NK-92 treated with Interleukin-12 subunit alpha and Interleukin-12 subunit beta, amount 100 ng/mL, for 24 hours (cell line): ENCODE measurements at regions not wholly inside any gene's neighbourhood (a gene's known extent, or its start where the extent isn't known, plus 50 kb on each side); places are given as distances from the start of the nearest gene placed in this dataset.

Experiments used
- DNase-seq: peaks from one replicate; lab custom pipeline; 2025; lab: John Stamatoyannopoulos, UW

- no peak for DNase-seq
These were observed 58.3 kb downstream of the CXCL12 start for GRCh38 chr10:44326474-44327030.

GRCh38 chr10:44325596-44326307 is 59.1 kb downstream of the CXCL12 start:
- no peak for DNase-seq

GRCh38 chr10:44325157-44325556 is 59.7 kb downstream of the CXCL12 start:
- DNase-seq = no peak

GRCh38 chr10:44323838-44324237 is 61.1 kb downstream of the CXCL12 start:
- no peak for DNase-seq

- no peak for DNase-seq
These were observed 62.8 kb downstream of the CXCL12 start for GRCh38 chr10:44322137-44322536.

- no peak for DNase-seq
These were observed 64.1 kb downstream of the CXCL12 start for GRCh38 chr10:44320756-44321155.

GRCh38 chr10:44317856-44318255 is 67.0 kb downstream of the CXCL12 start:
- no peak for DNase-seq

GRCh38 chr10:44316922-44317215 is 68.0 kb downstream of the CXCL12 start:
- no peak for DNase-seq

- no peak for DNase-seq
These were observed 68.5 kb downstream of the CXCL12 start for GRCh38 chr10:44316187-44316921.

GRCh38 chr10:44314802-44315460 is 70.0 kb downstream of the CXCL12 start:
- no peak for DNase-seq

GRCh38 chr10:44313761-44314165 is 71.1 kb downstream of the CXCL12 start:
- no peak for DNase-seq

GRCh38 chr10:44312401-44312800 is 72.5 kb downstream of the CXCL12 start:
- DNase-seq = no peak

- no peak for DNase-seq
These were observed 73.3 kb downstream of the CXCL12 start for GRCh38 chr10:44311563-44312051.

- no peak for DNase-seq
These were observed 73.9 kb downstream of the CXCL12 start for GRCh38 chr10:44310762-44311562.

GRCh38 chr10:44309939-44310761 is 74.7 kb downstream of the CXCL12 start:
- DNase-seq = no peak

- no peak for DNase-seq
These were observed 75.5 kb downstream of the CXCL12 start for GRCh38 chr10:44309361-44309760.

- no peak for DNase-seq
These were observed 76.0 kb downstream of the CXCL12 start for GRCh38 chr10:44308935-44309334.

GRCh38 chr10:44307691-44308090 is 77.2 kb downstream of the CXCL12 start:
- no peak for DNase-seq

GRCh38 chr10:44306762-44307161 is 78.1 kb downstream of the CXCL12 start:
- DNase-seq = no peak

- no peak for DNase-seq
These were observed 78.7 kb downstream of the CXCL12 start for GRCh38 chr10:44306147-44306710.
